PC-9 (cell line): ENCODE measurements at regions not wholly inside any gene's neighbourhood (a gene's known extent, or its start where the extent isn't known, plus 50 kb on each side); places are given as distances from the start of the nearest gene placed in this dataset.

Experiments used
- BruUV-seq: library from RNA; stranded (reverse); fragments of 400-500 nt; replicated peaks from 2 replicates; lab custom pipeline; 2021; lab: Mats Ljungman, UMichigan
- CTCF ChIA-PET: fragments of 300-600 bp; sonication (Branson Sonifier 250); formaldehyde crosslinking; loops from one replicate; lab custom pipeline; 2022; ENCODE audit warnings: antibody characterized with exemption; lab: Charles Lee
- POLR2A ChIA-PET: fragments of 300-600 bp; sonication (Branson Sonifier 250); formaldehyde crosslinking; loops from one replicate; lab custom pipeline; 2022; ENCODE audit warnings: antibody characterized with exemption; ENCODE audit not compliant: unreplicated experiment; lab: Charles Lee
- DNase-seq, 2 experiments: peaks; one replicate each; pipeline versions ENCODE4 v3.0.0 to v3.0.0-alpha.2; 2015 to 2022; ENCODE audit warnings: mixed read lengths in 1 of 2
- H2AFZ ChIP-seq: fragments of 200-600 bp; sonication (generic); 2 replicates; pipeline ENCODE4 v1.8.1; 2017; ENCODE audit warnings: antibody characterized with exemption
- H3F3A ChIP-seq: fragments of 200-600 bp; sonication (generic); 2 replicates; pipeline ENCODE4 v1.8.1; 2017; ENCODE audit warnings: antibody characterized with exemption, mild to moderate bottlenecking, low read depth; ENCODE audit not compliant: insufficient read depth
- H3K27ac ChIP-seq: fragments of 200-600 bp; sonication (generic); 2 replicates; pipeline ENCODE4 v1.6.1; 2016; ENCODE audit warnings: mixed run types
- H3K27me3 ChIP-seq: fragments of 200-600 bp; sonication (generic); 2 replicates; pipeline ENCODE4 v1.6.1; 2016; ENCODE audit warnings: low read depth, mixed run types; ENCODE audit not compliant: insufficient read depth
- H3K36me3 ChIP-seq: fragments of 200-600 bp; sonication (generic); 2 replicates; pipeline ENCODE4 v1.6.1; 2016; ENCODE audit warnings: low read depth, mixed run types
- H3K4me1 ChIP-seq: fragments of 200-600 bp; sonication (generic); replicated peaks from 2 replicates; pipeline ENCODE4 v1.6.1; 2016; ENCODE audit warnings: mixed run types; ENCODE audit not compliant: insufficient read depth
- H3K4me2 ChIP-seq: fragments of 200-600 bp; sonication (generic); 2 replicates; pipeline ENCODE4 v1.6.1; 2017; ENCODE audit warnings: mixed run types
- H3K4me3 ChIP-seq: fragments of 200-600 bp; sonication (generic); 2 replicates; pipeline ENCODE4 v1.6.1; 2016; ENCODE audit warnings: mixed run types
- H3K79me2 ChIP-seq: fragments of 200-600 bp; sonication (generic); 2 replicates; pipeline ENCODE4 v1.6.1; 2017; ENCODE audit warnings: low read depth, mixed run types
- H3K9me2 ChIP-seq: fragments of 200-600 bp; sonication (generic); 2 replicates; pipeline ENCODE4 v1.8.1; 2017; ENCODE audit warnings: mild to moderate bottlenecking; ENCODE audit not compliant: insufficient read depth
- H3K9me3 ChIP-seq: fragments of 200-600 bp; sonication (generic); 2 replicates; pipeline ENCODE4 v1.8.1; 2016; ENCODE audit warnings: low read depth; ENCODE audit not compliant: insufficient read depth
- H4K20me1 ChIP-seq: fragments of 200-600 bp; sonication (generic); 2 replicates; pipeline ENCODE4 v1.8.1; 2017; ENCODE audit not compliant: insufficient read depth
- EZH2 ChIP-seq: fragments of 200-600 bp; sonication (generic); IDR thresholded peaks from 2 replicates; pipeline ENCODE4 v1.8.0; 2017; ENCODE audit warnings: antibody characterized with exemption, low read depth
- intact Hi-C: fragments of 100-400 bp; cut with micrococcal nuclease; formaldehyde crosslinking; loops from one replicate; pipeline ENCODE4 v1.10.0; 2022; ENCODE audit not compliant: unreplicated experiment
- TF ChIP-seq, protein P1 (sequence below): fragments of 200-600 bp; sonication (generic); conservative IDR thresholded peaks from 2 replicates; pipeline ENCODE4 v1.6.1; 2017; ENCODE audit warnings: mixed run types, antibody characterized with exemption, mild to moderate bottlenecking, moderate library complexity

DNA sequence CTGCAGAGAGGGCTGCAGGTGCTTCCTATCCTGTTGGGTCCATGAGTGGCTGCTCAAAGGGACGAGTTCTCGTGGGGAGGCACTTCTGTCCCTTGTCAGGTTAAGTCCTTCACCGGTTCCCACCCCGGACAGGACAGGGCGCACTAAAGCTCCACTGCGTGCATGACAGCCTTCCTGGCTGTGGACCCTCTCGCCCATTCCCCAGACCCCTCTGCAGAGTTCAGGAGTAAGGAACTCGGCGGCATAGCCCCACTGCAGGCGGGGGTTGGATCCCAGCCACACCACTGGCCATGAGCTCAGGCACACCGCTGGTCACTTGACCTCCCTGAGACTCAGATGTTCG lies 147.5 kb upstream of the ID2 start:
- no peaks in the 10 kb centered on the region for H3K79me2 ChIP-seq
- H3K9me3 ChIP-seq = no peaks in the 10 kb centered on the region
- no peak overlapping the region for H2AFZ ChIP-seq
- no peak overlapping the region for H3K4me3 ChIP-seq
- intact Hi-C loops = no loop called here
- no peaks in the 10 kb centered on the region for H4K20me1 ChIP-seq
- H3K27me3 ChIP-seq = peaks cover 86% of the 10 kb centered on the region
- H3K4me1 ChIP-seq = no peaks in the 10 kb centered on the region
- no peaks in the 10 kb centered on the region for H3K36me3 ChIP-seq
- TF ChIP-seq, protein P1, sequence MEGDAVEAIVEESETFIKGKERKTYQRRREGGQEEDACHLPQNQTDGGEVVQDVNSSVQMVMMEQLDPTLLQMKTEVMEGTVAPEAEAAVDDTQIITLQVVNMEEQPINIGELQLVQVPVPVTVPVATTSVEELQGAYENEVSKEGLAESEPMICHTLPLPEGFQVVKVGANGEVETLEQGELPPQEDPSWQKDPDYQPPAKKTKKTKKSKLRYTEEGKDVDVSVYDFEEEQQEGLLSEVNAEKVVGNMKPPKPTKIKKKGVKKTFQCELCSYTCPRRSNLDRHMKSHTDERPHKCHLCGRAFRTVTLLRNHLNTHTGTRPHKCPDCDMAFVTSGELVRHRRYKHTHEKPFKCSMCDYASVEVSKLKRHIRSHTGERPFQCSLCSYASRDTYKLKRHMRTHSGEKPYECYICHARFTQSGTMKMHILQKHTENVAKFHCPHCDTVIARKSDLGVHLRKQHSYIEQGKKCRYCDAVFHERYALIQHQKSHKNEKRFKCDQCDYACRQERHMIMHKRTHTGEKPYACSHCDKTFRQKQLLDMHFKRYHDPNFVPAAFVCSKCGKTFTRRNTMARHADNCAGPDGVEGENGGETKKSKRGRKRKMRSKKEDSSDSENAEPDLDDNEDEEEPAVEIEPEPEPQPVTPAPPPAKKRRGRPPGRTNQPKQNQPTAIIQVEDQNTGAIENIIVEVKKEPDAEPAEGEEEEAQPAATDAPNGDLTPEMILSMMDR = no peak
- TF ChIP-seq EZH2 = no peak
- no peak overlapping the region for H3K4me2 ChIP-seq
- POLR2A ChIA-PET = no interaction called here
- no TSS peak for BruUV-seq
- no peaks in the 10 kb centered on the region for H3K9me2 ChIP-seq
- H3K27ac ChIP-seq = no peak overlapping the region
- no peak for DNase-seq
- CTCF ChIA-PET = no interaction called here
- H3F3A ChIP-seq = no peaks in the 10 kb centered on the region

DNA sequence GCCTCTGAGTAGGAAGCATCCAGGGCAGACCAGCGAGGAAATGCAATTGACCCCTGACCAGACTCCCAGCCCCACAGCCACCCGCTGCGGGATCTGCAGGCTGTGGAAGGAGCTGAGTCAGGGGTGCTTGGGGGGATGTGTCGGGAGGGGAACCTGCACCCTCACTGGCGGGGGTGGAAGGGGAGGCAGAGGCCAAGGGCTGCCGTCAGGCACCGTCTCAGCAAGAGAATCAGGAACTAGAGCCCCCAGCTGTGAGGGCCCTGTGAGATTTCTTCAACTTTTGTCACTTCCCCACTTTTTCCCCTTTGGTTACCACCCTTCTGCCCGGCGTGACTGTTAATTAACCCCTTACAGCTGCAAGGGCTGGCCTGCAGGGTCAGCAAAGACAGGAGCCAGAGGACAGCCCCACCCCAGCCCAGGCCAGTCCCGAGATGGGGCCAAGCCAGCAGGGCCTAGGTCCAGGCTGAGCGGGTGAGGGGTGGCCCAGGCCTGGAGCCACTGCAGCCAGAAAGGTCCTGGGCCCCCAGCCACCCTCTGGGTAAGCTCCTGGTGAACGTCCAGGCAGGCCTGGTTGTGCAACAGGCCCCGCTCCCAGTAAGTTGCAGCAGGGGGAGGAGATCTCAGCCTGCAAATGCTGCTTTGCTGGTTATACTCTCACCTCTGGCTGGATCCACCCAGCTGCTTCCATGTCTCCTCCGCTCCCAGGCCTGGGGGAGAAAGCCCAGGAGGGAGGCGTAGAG lies 147.0 kb upstream of the ID2 start:
- H3K27me3 ChIP-seq = peaks cover 81% of the 10 kb centered on the region
- no peaks in the 10 kb centered on the region for H3K9me2 ChIP-seq
- no peak overlapping the region for H3K4me2 ChIP-seq
- no peaks in the 10 kb centered on the region for H3K9me3 ChIP-seq
- ChIA-PET POLR2A (no interaction called here), CTCF (no interaction called here)
- H2AFZ ChIP-seq = no peak overlapping the region
- no TSS peak for BruUV-seq
- no peak overlapping the region for H3K4me3 ChIP-seq
- H3K79me2 ChIP-seq = no peaks in the 10 kb centered on the region
- no peaks in the 10 kb centered on the region for H3F3A ChIP-seq
- H3K4me1 ChIP-seq = peaks cover 4% of the 10 kb centered on the region; the same call in 1 of the 2 replicates
- no peak for DNase-seq
- TF ChIP-seq EZH2 = no peak
- TF ChIP-seq, protein P1 = no peak
- no peak overlapping the region for H3K27ac ChIP-seq
- no peaks in the 10 kb centered on the region for H4K20me1 ChIP-seq
- no peaks in the 10 kb centered on the region for H3K36me3 ChIP-seq
- intact Hi-C loops = no loop called here

DNA sequence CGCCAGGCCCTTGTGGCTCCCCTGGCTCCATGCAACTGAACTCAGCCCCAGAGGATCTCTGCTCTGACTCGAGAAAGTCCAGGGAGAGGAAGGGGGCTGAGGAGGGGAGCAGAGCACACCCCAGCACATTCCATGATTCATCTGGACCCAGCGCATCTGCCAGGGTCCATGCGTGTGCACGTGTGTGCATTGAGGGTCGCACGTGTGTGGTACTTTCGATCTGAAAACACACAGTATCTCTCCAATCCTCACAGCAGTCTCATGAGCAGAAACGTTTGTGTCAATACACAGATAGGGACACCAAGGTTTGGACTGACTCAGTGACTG lies 146.4 kb upstream of the ID2 start:
- Histone ChIP-seq H3K9me2 (no peaks in the 10 kb centered on the region), H4K20me1 (no peaks in the 10 kb centered on the region), H3K4me3 (no peak overlapping the region), H3K27ac (no peak overlapping the region), H2AFZ (no peak overlapping the region), H3K27me3 (peaks cover 80% of the 10 kb centered on the region), H3K79me2 (no peaks in the 10 kb centered on the region), H3K4me1 (peaks cover 9% of the 10 kb centered on the region; the same call in 1 of the 2 replicates), H3K9me3 (no peaks in the 10 kb centered on the region), H3F3A (no peaks in the 10 kb centered on the region), H3K4me2 (no peak overlapping the region), H3K36me3 (no peaks in the 10 kb centered on the region)
- POLR2A ChIA-PET = no interaction called here
- no TSS peak for BruUV-seq
- intact Hi-C loops = no loop called here
- no peak for DNase-seq
- no peak for TF ChIP-seq EZH2
- TF ChIP-seq, protein P1 = no peak
- CTCF ChIA-PET = no interaction called here
